ENCODE measurements at regions not wholly inside any gene's neighbourhood (a gene's known extent, or its start where the extent isn't known, plus 50 kb on each side); places are given as distances from the start of the nearest gene placed in this dataset.

DNA sequence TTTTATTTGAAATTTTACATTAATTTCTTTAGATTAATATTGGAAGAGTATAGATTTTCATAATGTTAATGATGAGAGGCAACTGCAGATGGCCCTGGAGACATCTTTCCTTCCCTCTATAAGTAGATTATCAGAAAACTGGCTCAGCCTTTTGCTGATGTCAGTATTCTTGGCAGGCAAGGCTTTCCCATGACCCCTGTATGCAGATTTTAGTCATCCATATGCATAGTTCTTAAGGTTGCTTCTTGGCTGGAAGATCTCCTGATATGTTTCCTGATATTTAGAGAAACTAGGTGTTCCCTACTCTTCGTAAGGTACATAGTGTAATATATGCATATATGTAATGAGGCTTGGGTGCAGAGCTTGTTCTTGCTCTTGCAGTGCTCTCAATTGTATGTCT, 911.4 kb downstream of the EPHA3 start:
- ATAC-seq, result no peak
- TF ChIP-seq, protein P1, sequence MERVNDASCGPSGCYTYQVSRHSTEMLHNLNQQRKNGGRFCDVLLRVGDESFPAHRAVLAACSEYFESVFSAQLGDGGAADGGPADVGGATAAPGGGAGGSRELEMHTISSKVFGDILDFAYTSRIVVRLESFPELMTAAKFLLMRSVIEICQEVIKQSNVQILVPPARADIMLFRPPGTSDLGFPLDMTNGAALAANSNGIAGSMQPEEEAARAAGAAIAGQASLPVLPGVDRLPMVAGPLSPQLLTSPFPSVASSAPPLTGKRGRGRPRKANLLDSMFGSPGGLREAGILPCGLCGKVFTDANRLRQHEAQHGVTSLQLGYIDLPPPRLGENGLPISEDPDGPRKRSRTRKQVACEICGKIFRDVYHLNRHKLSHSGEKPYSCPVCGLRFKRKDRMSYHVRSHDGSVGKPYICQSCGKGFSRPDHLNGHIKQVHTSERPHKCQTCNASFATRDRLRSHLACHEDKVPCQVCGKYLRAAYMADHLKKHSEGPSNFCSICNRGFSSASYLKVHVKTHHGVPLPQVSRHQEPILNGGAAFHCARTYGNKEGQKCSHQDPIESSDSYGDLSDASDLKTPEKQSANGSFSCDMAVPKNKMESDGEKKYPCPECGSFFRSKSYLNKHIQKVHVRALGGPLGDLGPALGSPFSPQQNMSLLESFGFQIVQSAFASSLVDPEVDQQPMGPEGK (CRISPR knock-in tag; IDR thresholded peaks at IDR 0.05; ENCODE audit: borderline replicate concordance), result no peak
- TF ChIP-seq ZNF565 (CRISPR knock-in tag; conservative IDR thresholded peaks at IDR 0.05; ENCODE audit: low read depth) (no peak), TSHZ2 (CRISPR knock-in tag; IDR thresholded peaks at IDR 0.05) (no peak), SNAI2 (CRISPR knock-in tag; IDR thresholded peaks at IDR 0.05) (no peak), ZC3H10 (CRISPR knock-in tag; IDR thresholded peaks at IDR 0.05) (no peak), POU6F1 (CRISPR knock-in tag; IDR thresholded peaks at IDR 0.05; ENCODE audit: borderline replicate concordance, low read depth) (no peak)

DNA sequence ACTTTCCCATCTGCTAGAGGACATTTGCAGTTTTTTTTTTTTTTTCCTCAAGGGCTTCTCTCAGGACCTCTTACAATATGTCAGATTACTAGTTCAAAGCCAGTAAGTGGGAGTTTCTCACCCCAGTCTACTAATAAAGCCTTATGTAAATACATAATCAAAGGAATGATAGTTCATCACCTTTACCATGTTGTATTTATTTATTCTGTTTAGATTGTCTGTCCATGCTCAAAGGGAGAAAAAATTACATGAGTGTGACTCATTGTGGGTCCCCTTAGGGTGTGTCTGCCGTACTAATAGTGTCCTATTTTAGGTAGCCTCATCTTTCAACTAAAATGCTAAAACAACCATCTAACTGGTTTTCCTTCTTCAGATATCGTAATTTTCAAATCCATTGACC, 917.6 kb downstream of the EPHA3 start:
- no peak for ATAC-seq
- no peak for TF ChIP-seq SNAI2 (CRISPR knock-in tag; IDR thresholded peaks at IDR 0.05)
- TF ChIP-seq ZNF70 (CRISPR knock-in tag; IDR thresholded peaks at IDR 0.05), result no peak
- no peak for TF ChIP-seq CSDC2 (CRISPR knock-in tag; IDR thresholded peaks at IDR 0.05)
- no peak for TF ChIP-seq ZC3H10 (CRISPR knock-in tag; IDR thresholded peaks at IDR 0.05)
- no peak for TF ChIP-seq ISL1 (CRISPR knock-in tag; IDR thresholded peaks at IDR 0.05)
- TF ChIP-seq ESRRG (CRISPR knock-in tag; IDR thresholded peaks at IDR 0.05), result no peak

DNA sequence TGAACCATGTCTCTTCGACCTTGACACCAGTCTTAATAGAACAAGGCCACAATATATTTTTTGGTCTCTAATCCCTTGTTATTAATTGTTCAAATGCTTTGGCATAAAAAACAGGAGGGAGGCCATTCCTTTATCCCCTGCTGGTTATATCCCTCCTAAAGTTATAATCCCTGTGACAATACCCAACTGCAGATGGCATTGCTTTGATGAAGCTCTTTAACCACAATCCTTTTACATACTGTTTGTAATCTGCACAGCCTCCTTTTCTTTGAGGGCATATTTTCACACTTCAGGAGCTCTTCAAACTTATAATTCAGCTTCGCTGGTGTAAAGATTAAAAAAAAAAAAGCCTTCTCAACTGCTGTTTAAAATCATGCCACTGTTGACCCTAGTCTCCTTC, 919.0 kb downstream of the EPHA3 start:
- ATAC-seq, result no peak
- TF ChIP-seq ZFP30 (CRISPR knock-in tag; IDR thresholded peaks at IDR 0.05) (no peak), OSR1 (CRISPR knock-in tag; IDR thresholded peaks at IDR 0.05) (no peak), ZC3H10 (CRISPR knock-in tag; IDR thresholded peaks at IDR 0.05) (no peak), ISL1 (CRISPR knock-in tag; IDR thresholded peaks at IDR 0.05) (no peak), BACH2 (CRISPR knock-in tag; IDR thresholded peaks at IDR 0.05; ENCODE audit: borderline replicate concordance) (no peak), ZFP3 (CRISPR knock-in tag; IDR thresholded peaks at IDR 0.05) (no peak), TOX (CRISPR knock-in tag; IDR thresholded peaks at IDR 0.05; ENCODE audit: borderline replicate concordance) (no peak), ZNF8 (CRISPR knock-in tag; IDR thresholded peaks at IDR 0.05) (no peak), PPARA (CRISPR knock-in tag; IDR thresholded peaks at IDR 0.05; ENCODE audit: borderline replicate concordance) (no peak), ZNF70 (CRISPR knock-in tag; IDR thresholded peaks at IDR 0.05) (no peak), CREB5 (CRISPR knock-in tag; IDR thresholded peaks at IDR 0.05; ENCODE audit: low read depth) (no peak), TSHZ2 (CRISPR knock-in tag; IDR thresholded peaks at IDR 0.05) (no peak), ZNF565 (CRISPR knock-in tag; conservative IDR thresholded peaks at IDR 0.05; ENCODE audit: low read depth) (no peak)
- TF ChIP-seq, protein P2, sequence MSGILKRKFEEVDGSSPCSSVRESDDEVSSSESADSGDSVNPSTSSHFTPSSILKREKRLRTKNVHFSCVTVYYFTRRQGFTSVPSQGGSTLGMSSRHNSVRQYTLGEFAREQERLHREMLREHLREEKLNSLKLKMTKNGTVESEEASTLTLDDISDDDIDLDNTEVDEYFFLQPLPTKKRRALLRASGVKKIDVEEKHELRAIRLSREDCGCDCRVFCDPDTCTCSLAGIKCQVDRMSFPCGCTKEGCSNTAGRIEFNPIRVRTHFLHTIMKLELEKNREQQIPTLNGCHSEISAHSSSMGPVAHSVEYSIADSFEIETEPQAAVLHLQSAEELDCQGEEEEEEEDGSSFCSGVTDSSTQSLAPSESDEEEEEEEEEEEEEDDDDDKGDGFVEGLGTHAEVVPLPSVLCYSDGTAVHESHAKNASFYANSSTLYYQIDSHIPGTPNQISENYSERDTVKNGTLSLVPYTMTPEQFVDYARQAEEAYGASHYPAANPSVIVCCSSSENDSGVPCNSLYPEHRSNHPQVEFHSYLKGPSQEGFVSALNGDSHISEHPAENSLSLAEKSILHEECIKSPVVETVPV (CRISPR knock-in tag; IDR thresholded peaks at IDR 0.05), result no peak

All from SK-N-SH treated with all-trans-retinoic acid at 6 μM for 48 hours (cell line).